Endodermal cell (in vitro differentiated cells): ENCODE measurements at regions not wholly inside any gene's neighbourhood (a gene's known extent, or its start where the extent isn't known, plus 50 kb on each side); places are given as distances from the start of the nearest gene placed in this dataset.
A peak's percentile ranks its signal among the peaks of the same experiment; 100 is the strongest.

Experiments
- DNase-seq: peaks from one replicate; pipeline ENCODE4 v3.0.0-alpha.2; 2017
- H3K27ac ChIP-seq: 2 replicates; pipeline ENCODE4 v1.5.1; 2013; ENCODE audit warnings: mild to moderate bottlenecking, low read depth, low read length, moderate library complexity
- H3K27me3 ChIP-seq: 2 replicates; pipeline ENCODE4 v1.6.1; 2013; ENCODE audit warnings: mild to moderate bottlenecking, low read length, moderate library complexity; ENCODE audit not compliant: insufficient read depth, control insufficient read depth, poor library complexity, severe bottlenecking
- H3K36me3 ChIP-seq: 2 replicates; pipeline ENCODE4 v1.7.0; 2013; ENCODE audit warnings: mild to moderate bottlenecking, low read length, moderate library complexity; ENCODE audit not compliant: control insufficient read depth, insufficient read depth
- H3K4me1 ChIP-seq: one replicate; pipeline ENCODE4 v1.7.0; 2013; ENCODE audit warnings: low read length; ENCODE audit not compliant: control insufficient read depth, insufficient read depth
- H3K4me3 ChIP-seq: 2 replicates; pipeline ENCODE4 v1.5.1; 2013; ENCODE audit warnings: mild to moderate bottlenecking, low read length, moderate library complexity
- H3K9ac ChIP-seq: 2 replicates; pipeline ENCODE4 v1.6.1; 2013; ENCODE audit warnings: mild to moderate bottlenecking, low read length, moderate library complexity; ENCODE audit not compliant: poor library complexity, severe bottlenecking; ENCODE audit errors: extremely low read depth
- H3K9me3 ChIP-seq: 2 replicates; pipeline ENCODE4 v1.6.1; 2013; ENCODE audit warnings: mild to moderate bottlenecking, low read length, moderate library complexity; ENCODE audit not compliant: control insufficient read depth
- H3K27ac Mint-ChIP-seq: 2 replicates; pipeline ENCODE4 v1.8.0; 2020; ENCODE audit warnings: mixed read lengths
- H3K27me3 Mint-ChIP-seq: 2 replicates; pipeline ENCODE4 v1.8.0; 2021; ENCODE audit warnings: mild to moderate bottlenecking, mixed read lengths; ENCODE audit not compliant: insufficient read depth
- H3K36me3 Mint-ChIP-seq: 2 replicates; pipeline ENCODE4 v1.8.0; 2020; ENCODE audit warnings: low read depth, mixed read lengths
- H3K4me1 Mint-ChIP-seq: 2 replicates; pipeline ENCODE4 v1.8.0; 2020; ENCODE audit warnings: mixed read lengths
- H3K4me3 Mint-ChIP-seq: 2 replicates; pipeline ENCODE4 v1.8.0; 2020; ENCODE audit warnings: mild to moderate bottlenecking, moderate library complexity, mixed read lengths
- H3K9me3 Mint-ChIP-seq: 2 replicates; pipeline ENCODE4 v1.8.0; 2020; ENCODE audit warnings: mild to moderate bottlenecking, mixed read lengths
- CTCF ChIP-seq: fragments of 200-600 bp; sonication (generic); conservative IDR thresholded peaks from 2 replicates; pipeline ENCODE4 v1.5.0; 2021; ENCODE audit warnings: antibody characterized with exemption, mild to moderate bottlenecking
- WGBS, 2 experiments: methylation state at CpG; one replicate each; pipeline versions ENCODE4 v1.1.5 to v1.1.7; 2013; ENCODE audit warnings: missing lambda C conversion rate in 2 of 2, mixed read lengths in 1 of 2; ENCODE audit not compliant: insufficient coverage in 1 of 2, insufficient read length in 1 of 2; 5-methylcytosine and 5-hydroxymethylcytosine counted together

GRCh38 chr17:79176792-79177601, 102.4 kb downstream of the ENGASE start:
- 78 to 79% methylated on average over 8 to 21 of the region's 21 CpGs for WGBS, 2 experiments
- no peak overlapping the region for H3K4me3 ChIP-seq
- H3K27ac ChIP-seq, result no peak overlapping the region
- no peaks in the 10 kb centered on the region for H3K4me1 ChIP-seq
- no peaks in the 10 kb centered on the region for H3K4me1 Mint-ChIP-seq
- DNase-seq, result peak; percentile 71
- no peaks in the 10 kb centered on the region for H3K9me3 ChIP-seq
- TF ChIP-seq CTCF, result no peak
- H3K9me3 Mint-ChIP-seq, result no peaks in the 10 kb centered on the region
- no peak overlapping the region for H3K9ac ChIP-seq
- no peak overlapping the region for H3K4me3 Mint-ChIP-seq
- peaks cover 11% of the 10 kb centered on the region for H3K27me3 ChIP-seq
- H3K27ac Mint-ChIP-seq, result no peak overlapping the region
- no peaks in the 10 kb centered on the region for H3K36me3 ChIP-seq
- peaks cover 5% of the 10 kb centered on the region for H3K27me3 Mint-ChIP-seq
- H3K36me3 Mint-ChIP-seq, result no peaks in the 10 kb centered on the region

GRCh38 chr17:79174905-79175856, 100.6 kb downstream of the ENGASE start:
- Histone ChIP-seq H3K27ac (no peak overlapping the region), H3K4me3 (no peak overlapping the region), H3K9ac (no peak overlapping the region), H3K36me3 (no peaks in the 10 kb centered on the region), H3K4me1 (no peaks in the 10 kb centered on the region), H3K27me3 (no peaks in the 10 kb centered on the region), H3K9me3 (no peaks in the 10 kb centered on the region)
- no peak for DNase-seq
- no peak for TF ChIP-seq CTCF
- Mint-ChIP-seq H3K4me3 (no peak overlapping the region), H3K36me3 (no peaks in the 10 kb centered on the region), H3K4me1 (no peaks in the 10 kb centered on the region), H3K27ac (no peak overlapping the region), H3K9me3 (no peaks in the 10 kb centered on the region), H3K27me3 (no peaks in the 10 kb centered on the region)
- 81 to 91% methylated on average over 13 to 28 of the region's 28 CpGs for WGBS, 2 experiments

GRCh38 chr17:79174193-79174765, 99.7 kb downstream of the ENGASE start:
- Histone ChIP-seq H3K27me3 (no peaks in the 10 kb centered on the region), H3K9me3 (no peaks in the 10 kb centered on the region), H3K36me3 (no peaks in the 10 kb centered on the region), H3K4me1 (no peaks in the 10 kb centered on the region), H3K4me3 (no peak overlapping the region), H3K9ac (no peak overlapping the region), H3K27ac (no peak overlapping the region)
- Mint-ChIP-seq H3K27ac (no peak overlapping the region), H3K4me3 (no peak overlapping the region), H3K4me1 (no peaks in the 10 kb centered on the region), H3K36me3 (no peaks in the 10 kb centered on the region), H3K27me3 (no peaks in the 10 kb centered on the region), H3K9me3 (no peaks in the 10 kb centered on the region)
- WGBS, 2 experiments, result 91 to 98% methylated on average over 7 to 9 of the region's 10 CpGs
- no peak for TF ChIP-seq CTCF
- DNase-seq, result no peak
